Stimulated activated effector memory CD8-positive, alpha-beta T cell treated with anti-CD3 and anti-CD28 coated beads, Interleukin-12 subunit alpha, Interleukin-12 subunit beta, amount 100 ng/mL, for 72 hours (primary cell): ENCODE measurements at regions not wholly inside any gene's neighbourhood (a gene's known extent, or its start where the extent isn't known, plus 50 kb on each side); places are given as distances from the start of the nearest gene placed in this dataset.

Source experiments
- ATAC-seq: fragments of 150-1000 bp; cut with Tn5 transposase; 2 replicates; pipeline ENCODE4 v1.10.0; 2021
- DNase-seq, 2 donors: peaks; one replicate each; pipeline ENCODE4 v3.0.0; 2021 to 2022; ENCODE audit warnings: low spot score in 2 of 2
- H3K27ac Mint-ChIP-seq: one replicate; pipeline ENCODE4 v1.8.0; 2022; ENCODE audit warnings: mild to moderate bottlenecking, mixed read lengths
- H3K36me3 Mint-ChIP-seq: one replicate; pipeline ENCODE4 v1.8.0; 2022; ENCODE audit warnings: mild to moderate bottlenecking, mixed read lengths
- H3K4me1 Mint-ChIP-seq: one replicate; pipeline ENCODE4 v1.8.0; 2022; ENCODE audit warnings: mixed read lengths
- H3K4me3 Mint-ChIP-seq: one replicate; pipeline ENCODE4 v1.8.0; 2022; ENCODE audit warnings: mild to moderate bottlenecking, mixed read lengths
- H3K9me3 Mint-ChIP-seq: one replicate; pipeline ENCODE4 v1.8.0; 2022; ENCODE audit warnings: mixed read lengths

GRCh38 chr15:25930931-25931330 is 67.8 kb upstream of the ATP10A start:
- Mint-ChIP-seq H3K27ac (no peak overlapping the region), H3K36me3 (no peaks in the 10 kb centered on the region), H3K9me3 (peaks cover 5% of the 10 kb centered on the region), H3K4me3 (no peak overlapping the region), H3K4me1 (peaks cover 7% of the 10 kb centered on the region)
- DNase-seq (no peak), ATAC-seq (no peak)
